ENCODE measurements at regions not wholly inside any gene's neighbourhood (a gene's known extent, or its start where the extent isn't known, plus 50 kb on each side); places are given as distances from the start of the nearest gene placed in this dataset.

GRCh38 chr7:53690411-53690810, 655.0 kb downstream of the POM121L12 start:
- TF ChIP-seq CTCF (IDR thresholded peaks at IDR 0.05 in 2 of 3, conservative IDR thresholded peaks at IDR 0.05 in 1 of 3; ENCODE audit: insufficient read depth in 2 of 3, low read depth in 1 of 3, low read length in 3 of 3) (no peak), ZFP1 (CRISPR knock-in tag; IDR thresholded peaks at IDR 0.05) (no peak), SREBF1 (IDR thresholded peaks at IDR 0.05; ENCODE audit: borderline replicate concordance, low read depth, low read length) (no peak), IRF9 (tag; IDR thresholded peaks at IDR 0.05) (no peak), ATF4 (CRISPR knock-in tag; IDR thresholded peaks at IDR 0.05) (no peak)
